ENCODE measurements at regions not wholly inside any gene's neighbourhood (a gene's known extent, or its start where the extent isn't known, plus 50 kb on each side); places are given as distances from the start of the nearest gene placed in this dataset.

GRCh38 chr17:68693466-68693865 is 92.3 kb upstream of the FAM20A start:
- no peak overlapping the region for H3K27ac ChIP-seq
- ChIA-PET CTCF (no interaction called here), POLR2A (ENCODE audit: low non-redundant PET) (no interaction called here)
- TF ChIP-seq CTCF (conservative IDR thresholded peaks at IDR 0.05; ENCODE audit: low read depth): no peak
- no peak for DNase-seq (ENCODE audit: low spot score)

GRCh38 chr17:68686108-68686988 is 85.2 kb upstream of the FAM20A start:
- no peak for TF ChIP-seq CTCF (conservative IDR thresholded peaks at IDR 0.05; ENCODE audit: low read depth)
- POLR2A ChIA-PET (ENCODE audit: low non-redundant PET): no interaction called here
- no peak overlapping the region for H3K27ac ChIP-seq
- no peak for DNase-seq (ENCODE audit: low spot score)
- CTCF ChIA-PET: no interaction called here

GRCh38 chr17:68684949-68685357 is 83.8 kb upstream of the FAM20A start:
- no peak for TF ChIP-seq CTCF (conservative IDR thresholded peaks at IDR 0.05; ENCODE audit: low read depth)
- no peak overlapping the region for H3K27ac ChIP-seq
- DNase-seq (ENCODE audit: low spot score): no peak
- POLR2A ChIA-PET (ENCODE audit: low non-redundant PET): no interaction called here
- CTCF ChIA-PET: interaction anchor here (0.6 kb wide), 1 partner anchor 625 kb away, joined by 3 read pairs; no protein-coding TSS in a partner anchor

- CTCF ChIA-PET: no interaction called here
- no peak overlapping the region for H3K27ac ChIP-seq
- POLR2A ChIA-PET (ENCODE audit: low non-redundant PET): no interaction called here
- no peak for TF ChIP-seq CTCF (conservative IDR thresholded peaks at IDR 0.05; ENCODE audit: low read depth)
- DNase-seq (ENCODE audit: low spot score): no peak
Measured at GRCh38 chr17:68682903-68683302, 81.7 kb upstream of the FAM20A start.

- no peak for DNase-seq (ENCODE audit: low spot score)
- POLR2A ChIA-PET (ENCODE audit: low non-redundant PET): no interaction called here
- no peak for TF ChIP-seq CTCF (conservative IDR thresholded peaks at IDR 0.05; ENCODE audit: low read depth)
- CTCF ChIA-PET: interaction anchor here (0.6 kb wide), 1 partner anchor 61 kb away, joined by 5 read pairs; no protein-coding TSS in a partner anchor
- no peak overlapping the region for H3K27ac ChIP-seq
Measured at GRCh38 chr17:68679882-68680281, 78.7 kb upstream of the FAM20A start.

GRCh38 chr17:68676856-68677255 is 75.7 kb upstream of the FAM20A start:
- no peak for TF ChIP-seq CTCF (conservative IDR thresholded peaks at IDR 0.05; ENCODE audit: low read depth)
- ChIA-PET CTCF (no interaction called here), POLR2A (ENCODE audit: low non-redundant PET) (no interaction called here)
- DNase-seq (ENCODE audit: low spot score): no peak
- no peak overlapping the region for H3K27ac ChIP-seq

Data from RWPE1 (cell line).